HAP-1 (cell line): ENCODE measurements at regions not wholly inside any gene's neighbourhood (a gene's known extent, or its start where the extent isn't known, plus 50 kb on each side); places are given as distances from the start of the nearest gene placed in this dataset.

Experiments
- DNase-seq, 2 experiments: peaks; one replicate each; pipeline ENCODE4 v3.0.0-alpha.2; 2016 to 2020; ENCODE audit warnings: low spot score in 2 of 2
- H3K27me3 ChIP-seq: fragments of 250-450 bp; sonication (Bioruptor Pico); 2 replicates; pipeline ENCODE4 v1.5.1; 2020; ENCODE audit warnings: low read depth, mild to moderate bottlenecking, moderate library complexity
- H3K36me3 ChIP-seq: fragments of 250-450 bp; sonication (Bioruptor Pico); replicated peaks from 2 replicates; pipeline ENCODE4 v1.5.1; 2020; ENCODE audit warnings: mild to moderate bottlenecking
- H3K4me1 ChIP-seq: fragments of 250-450 bp; sonication (Bioruptor Pico); 2 replicates; pipeline ENCODE4 v1.5.1; 2020; ENCODE audit warnings: mild to moderate bottlenecking
- H3K4me3 ChIP-seq: fragments of 250-450 bp; sonication (Bioruptor Pico); 2 replicates; pipeline ENCODE4 v1.5.1; 2020; ENCODE audit warnings: mild to moderate bottlenecking, moderate library complexity
- H3K9me3 ChIP-seq: fragments of 250-450 bp; sonication (Bioruptor Pico); 2 replicates; pipeline ENCODE4 v1.5.1; 2020; ENCODE audit warnings: mild to moderate bottlenecking, moderate library complexity
- in situ Hi-C: fragments of 300-500 bp; cut with MboI; formaldehyde crosslinking; loops from 3 replicates; pipeline ENCODE4 v1.14.3; 2020; ENCODE audit warnings: low sequenced_read_pairs, inconsistent platforms, mixed read lengths

- Histone ChIP-seq H3K4me3 (no peak overlapping the region), H3K4me1 (peaks cover 5% of the 10 kb centered on the region), H3K36me3 (no peaks in the 10 kb centered on the region), H3K27me3 (no peaks in the 10 kb centered on the region), H3K9me3 (no peaks in the 10 kb centered on the region)
- in situ Hi-C loops = no loop called here
- no peak for DNase-seq
Observed at GRCh38 chr13:50116430-50116973, 101.3 kb downstream of the KCNRG start.

GRCh38 chr13:50119591-50119990 is 104.3 kb downstream of the KCNRG start:
- Histone ChIP-seq H3K9me3 (no peaks in the 10 kb centered on the region), H3K4me1 (peaks cover 10% of the 10 kb centered on the region; the same call in 1 of the 2 replicates), H3K36me3 (no peaks in the 10 kb centered on the region), H3K27me3 (no peaks in the 10 kb centered on the region), H3K4me3 (no peak overlapping the region)
- in situ Hi-C loops = no loop called here
- DNase-seq = no peak

GRCh38 chr13:50122455-50122854 is 107.2 kb downstream of the KCNRG start:
- no peak for DNase-seq
- Histone ChIP-seq H3K4me3 (no peak overlapping the region), H3K9me3 (no peaks in the 10 kb centered on the region), H3K4me1 (peaks cover 20% of the 10 kb centered on the region), H3K27me3 (no peaks in the 10 kb centered on the region), H3K36me3 (no peaks in the 10 kb centered on the region)
- in situ Hi-C loops = no loop called here

GRCh38 chr13:50123002-50123401 is 107.8 kb downstream of the KCNRG start:
- Histone ChIP-seq H3K9me3 (no peaks in the 10 kb centered on the region), H3K27me3 (no peaks in the 10 kb centered on the region), H3K36me3 (no peaks in the 10 kb centered on the region), H3K4me1 (peaks cover 20% of the 10 kb centered on the region), H3K4me3 (peak overlapping the region; percentile 90)
- in situ Hi-C loops = no loop called here
- DNase-seq = no peak

- in situ Hi-C loops = no loop called here
- Histone ChIP-seq H3K4me1 (peaks cover 20% of the 10 kb centered on the region), H3K36me3 (no peaks in the 10 kb centered on the region), H3K27me3 (no peaks in the 10 kb centered on the region), H3K9me3 (no peaks in the 10 kb centered on the region), H3K4me3 (peak overlapping the region; percentile 90)
- no peak for DNase-seq
Observed at GRCh38 chr13:50123515-50123861, 108.2 kb downstream of the KCNRG start.

- DNase-seq = peak in 1 of 2 experiments; percentile 89
- Histone ChIP-seq H3K27me3 (no peaks in the 10 kb centered on the region), H3K36me3 (no peaks in the 10 kb centered on the region), H3K4me1 (peaks cover 20% of the 10 kb centered on the region), H3K4me3 (peak overlapping the region; percentile 90), H3K9me3 (no peaks in the 10 kb centered on the region)
- in situ Hi-C loops = no loop called here
Observed at GRCh38 chr13:50123862-50124535, 108.8 kb downstream of the KCNRG start.

GRCh38 chr13:50124536-50125303 is 109.5 kb downstream of the KCNRG start:
- DNase-seq = peak; percentile 41 to 98
- in situ Hi-C loops = no loop called here
- Histone ChIP-seq H3K4me3 (peak overlapping the region; percentile 90), H3K4me1 (peaks cover 20% of the 10 kb centered on the region), H3K9me3 (no peaks in the 10 kb centered on the region), H3K27me3 (no peaks in the 10 kb centered on the region), H3K36me3 (no peaks in the 10 kb centered on the region)

- Histone ChIP-seq H3K27me3 (no peaks in the 10 kb centered on the region), H3K36me3 (no peaks in the 10 kb centered on the region), H3K9me3 (no peaks in the 10 kb centered on the region), H3K4me1 (peaks cover 20% of the 10 kb centered on the region), H3K4me3 (peak overlapping the region; percentile 90)
- no peak for DNase-seq
- in situ Hi-C loops = no loop called here
Observed at GRCh38 chr13:50125304-50125553, 110.0 kb downstream of the KCNRG start.

- peaks cover 20% of the 10 kb centered on the region for H3K4me1 ChIP-seq
- no peaks in the 10 kb centered on the region for H3K36me3 ChIP-seq
- H3K9me3 ChIP-seq = no peaks in the 10 kb centered on the region
- in situ Hi-C loops = no loop called here
- no peaks in the 10 kb centered on the region for H3K27me3 ChIP-seq
- H3K4me3 ChIP-seq = peak overlapping the region; percentile 90
- DNase-seq = peak; percentile 87 to 95
Observed at GRCh38 chr13:50125554-50126262, 110.5 kb downstream of the KCNRG start.

GRCh38 chr13:50126263-50126992 is 111.2 kb downstream of the KCNRG start:
- no peak for DNase-seq
- Histone ChIP-seq H3K4me1 (peaks cover 20% of the 10 kb centered on the region), H3K4me3 (peak overlapping the region; percentile 90), H3K36me3 (no peaks in the 10 kb centered on the region), H3K9me3 (no peaks in the 10 kb centered on the region), H3K27me3 (no peaks in the 10 kb centered on the region)
- in situ Hi-C loops = no loop called here

GRCh38 chr13:50126993-50127725 is 111.9 kb downstream of the KCNRG start:
- no peaks in the 10 kb centered on the region for H3K27me3 ChIP-seq
- H3K4me3 ChIP-seq = no peak overlapping the region
- H3K9me3 ChIP-seq = no peaks in the 10 kb centered on the region
- H3K4me1 ChIP-seq = peaks cover 20% of the 10 kb centered on the region
- H3K36me3 ChIP-seq = no peaks in the 10 kb centered on the region
- in situ Hi-C loops = no loop called here
- no peak for DNase-seq

- Histone ChIP-seq H3K27me3 (no peaks in the 10 kb centered on the region), H3K36me3 (no peaks in the 10 kb centered on the region), H3K4me1 (peaks cover 16% of the 10 kb centered on the region), H3K4me3 (no peak overlapping the region), H3K9me3 (no peaks in the 10 kb centered on the region)
- in situ Hi-C loops = no loop called here
- DNase-seq = no peak
Observed at GRCh38 chr13:50127726-50128291, 112.6 kb downstream of the KCNRG start.

- Histone ChIP-seq H3K4me1 (peaks cover 10% of the 10 kb centered on the region), H3K4me3 (no peak overlapping the region), H3K36me3 (no peaks in the 10 kb centered on the region), H3K9me3 (no peaks in the 10 kb centered on the region), H3K27me3 (no peaks in the 10 kb centered on the region)
- DNase-seq = no peak
- in situ Hi-C loops = no loop called here
Observed at GRCh38 chr13:50128428-50128931, 113.2 kb downstream of the KCNRG start.
